GM12875 (cell line): ENCODE measurements at regions not wholly inside any gene's neighbourhood (a gene's known extent, or its start where the extent isn't known, plus 50 kb on each side); places are given as distances from the start of the nearest gene placed in this dataset.

Experiments used
- H3K4me3 ChIP-seq: one replicate; pipeline ENCODE4 v1.5.1; 2011; ENCODE audit warnings: low read depth, low read length, control low read depth
- CTCF ChIP-seq: IDR thresholded peaks from 2 replicates; pipeline ENCODE4 v1.5.1; 2011; ENCODE audit warnings: low read depth, mild to moderate bottlenecking, control low read depth, inconsistent platforms, low read length, moderate library complexity, borderline replicate concordance; ENCODE audit not compliant: insufficient read depth

GRCh38 chr2:12612168-12612567 is 104.6 kb upstream of the TRIB2 start:
- TF ChIP-seq CTCF: no peak
- no peak overlapping the region for H3K4me3 ChIP-seq

- no peak for TF ChIP-seq CTCF
- H3K4me3 ChIP-seq: no peak overlapping the region
Measured at GRCh38 chr2:12612671-12613070, 104.1 kb upstream of the TRIB2 start.

- H3K4me3 ChIP-seq: no peak overlapping the region
- TF ChIP-seq CTCF: no peak
Measured at GRCh38 chr2:12613137-12613835, 103.5 kb upstream of the TRIB2 start.

- H3K4me3 ChIP-seq: no peak overlapping the region
- no peak for TF ChIP-seq CTCF
Measured at GRCh38 chr2:12615509-12615908, 101.2 kb upstream of the TRIB2 start.

- no peak overlapping the region for H3K4me3 ChIP-seq
- TF ChIP-seq CTCF: no peak
Measured at GRCh38 chr2:12616456-12617156, 100.1 kb upstream of the TRIB2 start.

GRCh38 chr2:12617366-12617765 is 99.4 kb upstream of the TRIB2 start:
- no peak for TF ChIP-seq CTCF
- H3K4me3 ChIP-seq: no peak overlapping the region

- no peak for TF ChIP-seq CTCF
- H3K4me3 ChIP-seq: no peak overlapping the region
Measured at GRCh38 chr2:12617853-12618252, 98.9 kb upstream of the TRIB2 start.
